HG03066 (cell line): ENCODE measurements at regions not wholly inside any gene's neighbourhood (a gene's known extent, or its start where the extent isn't known, plus 50 kb on each side); places are given as distances from the start of the nearest gene placed in this dataset.
"Not testable (repeated sequence)": the region's sequence is repeated elsewhere in the genome, so short reads cannot be mapped to it uniquely, and the experiment has no call there.

Experiments
- ATAC-seq: cut with Tn5 transposase; IDR thresholded peaks from one replicate; pipeline ENCODE4 v1.9.1; 2021; ENCODE audit warnings: low read depth; ENCODE audit not compliant: unreplicated experiment

GRCh38 chr4:11831739-11832138 is 403.0 kb upstream of the HS3ST1 start:
- no peak for ATAC-seq

DNA sequence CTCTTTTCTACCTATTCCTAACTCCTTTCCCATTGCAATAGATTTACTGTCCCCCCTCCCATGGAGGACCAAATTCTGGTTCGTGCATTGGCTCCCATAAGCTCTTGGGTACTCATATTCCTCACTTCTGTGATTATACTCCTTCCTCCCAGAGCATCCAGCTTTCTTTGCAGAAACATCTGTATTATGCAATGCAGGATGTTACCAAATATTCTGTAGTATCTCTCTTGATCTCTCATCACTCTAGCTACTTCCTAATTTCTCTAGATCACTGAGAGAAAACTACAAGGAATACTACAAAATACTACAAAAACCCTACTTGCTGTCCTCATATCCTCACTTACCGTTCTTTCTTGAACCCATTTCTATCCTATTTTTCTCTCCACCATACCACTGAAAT is 395.9 kb upstream of the HS3ST1 start:
- no peak for ATAC-seq

- no peak for ATAC-seq
These were observed 393.2 kb upstream of the HS3ST1 start for GRCh38 chr4:11821772-11822430.

DNA sequence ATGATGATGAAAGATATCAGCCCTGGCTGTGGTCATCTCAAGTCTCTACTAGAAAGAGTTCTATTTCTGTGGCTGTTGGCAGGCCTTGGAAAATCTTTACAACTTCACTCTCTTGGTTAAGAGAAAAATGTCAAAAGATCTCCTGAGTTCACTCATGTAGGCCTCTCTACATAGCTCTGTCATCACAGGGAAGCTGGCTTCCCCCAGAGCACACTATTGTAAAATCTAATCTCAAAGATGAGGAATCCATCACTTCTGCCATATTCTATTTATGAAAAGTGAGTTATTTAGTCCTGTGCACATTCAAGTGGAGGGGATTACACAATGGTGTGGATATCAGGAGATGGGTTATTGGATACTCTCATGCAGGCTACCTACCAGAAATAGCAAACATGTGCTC is 388.4 kb upstream of the HS3ST1 start:
- no peak for ATAC-seq

GRCh38 chr4:11814758-11815157 is 386.1 kb upstream of the HS3ST1 start:
- ATAC-seq: no peak

- ATAC-seq: no peak
These were observed 385.3 kb upstream of the HS3ST1 start for GRCh38 chr4:11813951-11814446.

DNA sequence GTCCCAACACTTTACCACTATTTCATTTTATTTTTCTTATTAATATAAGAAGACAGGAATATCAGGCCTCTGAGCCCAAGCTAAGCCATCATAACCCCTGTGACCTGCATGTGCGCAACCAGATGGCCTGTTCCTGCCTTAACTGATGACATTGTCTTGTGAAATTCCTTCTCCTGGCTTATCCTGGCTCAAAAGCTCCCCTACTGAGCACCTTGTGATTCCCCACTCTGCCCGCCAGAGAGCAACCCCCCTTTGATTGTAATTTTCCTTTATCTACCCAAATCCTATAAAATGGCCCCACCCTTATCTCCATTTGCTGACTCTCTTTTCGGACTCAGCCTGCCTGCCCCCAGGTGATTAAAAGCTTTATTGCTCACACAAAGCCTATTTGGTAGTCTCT is 382.8 kb upstream of the HS3ST1 start:
- ATAC-seq: not testable (repeated sequence)

- no peak for ATAC-seq
These were observed 377.1 kb upstream of the HS3ST1 start for GRCh38 chr4:11805842-11806241.

DNA sequence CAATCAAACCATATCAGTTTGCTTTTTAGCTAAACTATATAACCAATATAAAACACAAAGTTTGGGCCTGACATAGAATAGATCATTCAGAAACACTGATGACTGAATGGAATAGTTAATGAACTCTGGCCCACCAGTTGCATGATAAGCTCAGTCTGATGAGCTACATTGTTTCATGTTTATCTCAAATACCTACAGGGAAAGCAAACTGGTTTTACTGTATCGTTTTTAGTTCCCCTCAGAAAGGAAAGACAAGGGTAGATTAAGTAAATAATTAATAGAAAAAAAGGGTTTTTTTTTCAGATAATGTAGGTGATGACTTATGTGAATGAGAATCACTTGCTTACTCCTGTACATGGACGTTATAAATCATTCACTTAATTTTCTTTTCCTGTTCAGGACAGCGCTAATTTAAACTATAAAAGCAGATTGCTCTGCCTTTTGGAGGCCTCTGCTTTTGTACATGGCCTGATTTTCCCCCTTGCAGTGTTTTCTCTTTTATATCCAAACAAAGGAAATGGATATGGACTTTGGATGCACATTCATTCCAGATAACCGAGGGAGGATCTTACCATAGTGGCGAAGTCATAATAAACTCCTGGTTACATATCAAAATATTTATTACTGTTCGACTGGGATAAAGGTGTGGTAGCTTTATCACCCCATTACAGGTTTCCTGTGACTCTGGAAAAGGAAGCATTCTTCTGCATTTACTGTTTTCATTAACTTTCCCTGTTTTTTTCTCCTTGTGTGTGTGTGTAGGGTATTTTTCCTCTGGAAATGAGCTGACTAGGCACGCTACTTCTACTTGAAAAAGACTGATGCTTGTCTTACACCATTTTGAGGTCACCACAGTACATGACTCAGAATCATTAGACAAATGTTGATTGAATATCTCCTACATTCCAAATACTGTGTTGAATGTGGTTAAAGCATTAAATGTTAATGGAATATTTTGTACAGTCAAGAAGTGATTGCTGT is 373.1 kb upstream of the HS3ST1 start:
- ATAC-seq: no peak

GRCh38 chr4:11799196-11799595 is 370.5 kb upstream of the HS3ST1 start:
- ATAC-seq: no peak

- no peak for ATAC-seq
These were observed 363.1 kb upstream of the HS3ST1 start for GRCh38 chr4:11791797-11792196.

GRCh38 chr4:11790230-11790629 is 361.5 kb upstream of the HS3ST1 start:
- no peak for ATAC-seq

GRCh38 chr4:11783588-11783987 is 354.9 kb upstream of the HS3ST1 start:
- no peak for ATAC-seq

DNA sequence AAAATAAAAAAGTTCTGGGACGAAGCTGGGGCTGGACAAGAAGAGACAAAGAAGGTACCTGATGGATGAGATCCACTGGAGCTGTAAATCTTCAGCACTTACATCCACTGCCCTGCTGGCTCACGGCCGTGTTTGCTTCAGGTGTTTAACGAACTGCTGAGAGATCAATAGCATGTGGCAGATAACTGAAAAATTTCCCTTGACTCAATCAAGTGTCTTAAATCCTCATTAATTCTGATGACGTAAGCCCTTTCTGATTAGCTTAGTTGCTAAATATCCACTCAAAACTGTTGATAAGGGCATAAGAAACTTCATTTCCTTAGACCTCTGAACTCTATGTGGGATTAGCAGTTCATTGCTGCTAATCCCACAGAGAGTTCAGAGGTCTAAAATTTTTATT is 354.2 kb upstream of the HS3ST1 start:
- no peak for ATAC-seq

GRCh38 chr4:11777447-11777846 is 348.8 kb upstream of the HS3ST1 start:
- no peak for ATAC-seq

- no peak for ATAC-seq
These were observed 345.7 kb upstream of the HS3ST1 start for GRCh38 chr4:11774346-11774745.

DNA sequence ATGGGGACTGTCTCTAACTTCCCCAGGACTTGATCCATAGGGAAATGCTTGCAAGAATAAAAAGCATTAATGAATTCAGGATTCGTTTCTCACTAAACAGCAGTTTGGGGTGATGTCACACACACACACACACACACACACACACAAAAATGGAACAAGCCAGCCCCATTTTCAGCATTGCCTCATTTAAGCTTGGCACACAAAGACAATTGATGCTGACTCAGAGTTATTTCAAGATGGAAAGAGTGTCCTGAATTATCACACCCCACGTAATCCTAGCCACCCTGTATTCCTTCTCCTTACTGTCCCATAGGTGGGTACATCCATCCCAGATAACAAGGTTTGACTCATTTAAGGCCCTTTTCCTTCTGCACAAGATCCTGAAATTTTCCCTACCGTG is 345.1 kb upstream of the HS3ST1 start:
- ATAC-seq: no peak

DNA sequence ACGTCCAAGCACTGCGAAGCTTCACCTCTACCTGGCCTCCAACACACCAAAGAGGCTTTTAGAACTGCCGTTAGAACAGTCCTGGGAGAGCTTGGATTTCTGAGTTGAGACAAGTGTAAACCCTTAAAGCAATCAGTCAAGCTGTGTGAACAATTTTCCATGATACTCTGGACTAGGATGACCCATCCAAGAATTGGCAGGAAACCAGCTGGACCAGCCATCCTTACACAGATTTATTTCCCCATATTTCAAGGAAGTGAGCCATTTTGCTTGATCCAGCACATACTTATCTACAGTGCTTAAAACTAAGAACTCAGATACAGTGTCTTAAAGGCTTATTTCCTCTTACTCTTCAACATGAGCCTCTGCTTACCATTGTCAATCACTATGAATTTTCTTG is 340.7 kb upstream of the HS3ST1 start:
- ATAC-seq: no peak

- no peak for ATAC-seq
These were observed 339.7 kb upstream of the HS3ST1 start for GRCh38 chr4:11768251-11768972.

- ATAC-seq: no peak
These were observed 337.3 kb upstream of the HS3ST1 start for GRCh38 chr4:11765849-11766453.
